Activated CD4-positive, alpha-beta T cell treated with anti-CD3 and anti-CD28 coated beads for 36 hours (primary cell): ENCODE measurements at regions not wholly inside any gene's neighbourhood (a gene's known extent, or its start where the extent isn't known, plus 50 kb on each side); places are given as distances from the start of the nearest gene placed in this dataset.

ENCODE experiments used
- ATAC-seq: fragments of 200-7000 bp; cut with Tn5 transposase; one replicate; pipeline ENCODE4 v1.10.0; 2021; ENCODE audit warnings: mild to moderate bottlenecking, moderate library complexity
- CTCF ChIA-PET: fragments of 350-600 bp; sonication (Branson Sonifier 250); formaldehyde crosslinking; loops from one replicate; lab custom pipeline; 2021; ENCODE audit warnings: antibody characterized with exemption; lab: Charles Lee
- POLR2A ChIA-PET: fragments of 350-600 bp; sonication (Branson Sonifier 250); formaldehyde crosslinking; loops from one replicate; lab custom pipeline; 2021; ENCODE audit warnings: antibody characterized with exemption, inconsistent platforms; lab: Charles Lee
- DNase-seq: peaks from one replicate; pipeline ENCODE4 v3.0.0-alpha.2; 2020
- H3K27ac Mint-ChIP-seq: one replicate; pipeline ENCODE4 v1.8.0; 2021; ENCODE audit warnings: mixed read lengths
- H3K27me3 Mint-ChIP-seq: one replicate; pipeline ENCODE4 v1.8.0; 2021; ENCODE audit warnings: mixed read lengths
- H3K36me3 Mint-ChIP-seq: one replicate; pipeline ENCODE4 v1.8.0; 2021; ENCODE audit warnings: low read depth, mixed read lengths
- H3K4me1 Mint-ChIP-seq: one replicate; pipeline ENCODE4 v1.8.0; 2021; ENCODE audit warnings: mixed read lengths
- H3K4me3 Mint-ChIP-seq: one replicate; pipeline ENCODE4 v1.8.0; 2021; ENCODE audit warnings: mild to moderate bottlenecking, moderate library complexity, mixed read lengths
- H3K9me3 Mint-ChIP-seq: one replicate; pipeline ENCODE4 v1.8.0; 2021; ENCODE audit warnings: low read depth, mixed read lengths
- intact Hi-C, 2 experiments: fragments of 100-400 bp; cut with DNase I in 1 of 2; cut with micrococcal nuclease in 1 of 2; formaldehyde crosslinking; loops; one replicate each; pipeline versions ENCODE4 v1.14.2 to v1.15.1; 2022 to 2024; cut with DNase I, micrococcal nuclease

DNA sequence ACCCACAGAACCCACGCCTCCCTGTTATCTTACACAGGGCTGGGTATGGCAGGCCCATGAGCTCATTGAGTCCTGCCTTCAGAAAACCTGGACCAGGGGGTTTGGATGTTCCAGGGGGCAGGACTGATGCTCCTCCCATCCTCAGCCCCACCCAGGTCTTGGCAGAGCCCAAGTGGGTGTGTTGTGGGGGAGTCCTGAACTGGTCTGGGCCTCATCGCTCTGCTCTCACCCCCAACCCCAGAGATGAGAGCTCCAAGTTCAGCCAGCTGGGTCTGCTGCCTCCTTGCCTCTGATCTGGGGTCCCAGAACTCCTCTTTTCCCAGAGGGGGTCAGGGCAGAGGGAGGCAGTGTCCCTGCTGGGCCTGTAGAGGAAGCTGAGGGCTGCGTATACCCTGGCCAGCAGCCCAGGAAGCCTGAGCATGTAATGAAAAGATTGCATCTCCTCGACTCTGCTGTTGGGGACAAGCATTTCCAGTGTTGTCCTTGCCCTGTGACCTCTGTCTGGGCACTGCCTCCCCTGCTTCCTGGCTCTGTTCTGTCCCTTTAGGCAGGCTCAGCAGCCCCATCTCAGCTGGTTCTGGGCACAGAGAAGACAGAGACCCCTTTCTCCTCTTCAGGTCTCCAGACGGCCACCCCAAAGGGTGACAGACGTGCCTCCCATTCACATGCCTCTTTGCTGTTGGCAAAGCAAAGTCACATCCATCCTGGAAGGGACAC is 54.7 kb upstream of the EPS8L3 start:
- DNase-seq (no peak), ATAC-seq (no peak)
- Mint-ChIP-seq H3K27me3 (no peaks in the 10 kb centered on the region), H3K27ac (no peak overlapping the region), H3K4me3 (no peak overlapping the region), H3K36me3 (no peaks in the 10 kb centered on the region), H3K9me3 (no peaks in the 10 kb centered on the region), H3K4me1 (peaks cover 18% of the 10 kb centered on the region)
- ChIA-PET CTCF (interaction anchor here (0.5 to 1.4 kb wide), 4 partner anchors 17 to 168 kb away, joined by 3 to 4 read pairs (median 3); no protein-coding TSS in a partner anchor), POLR2A (no interaction called here)
- intact Hi-C loops: no loop called here

DNA sequence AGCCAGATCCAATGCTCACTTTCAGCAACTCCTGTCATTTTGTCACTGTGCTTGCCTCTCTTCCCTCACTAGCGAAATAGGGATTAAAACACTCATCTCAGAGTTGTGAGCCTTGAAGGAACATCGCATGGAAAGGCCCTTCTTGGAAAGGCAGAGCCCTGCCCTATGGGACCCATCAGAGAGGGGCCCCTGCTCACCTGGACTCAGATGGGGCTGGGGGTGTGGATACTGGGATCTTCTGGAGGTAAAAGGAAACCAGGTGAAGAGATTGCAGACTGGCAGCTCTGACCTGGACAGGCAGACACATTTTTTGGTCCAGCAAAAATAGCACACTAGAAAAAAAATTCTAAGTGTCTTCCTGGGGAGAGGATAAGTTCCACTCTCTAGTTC is 54.2 kb upstream of the EPS8L3 start:
- CTCF ChIA-PET: interaction anchor here (0.5 kb wide), 1 partner anchor 167 kb away, joined by 3 read pairs; no protein-coding TSS in a partner anchor
- no peaks in the 10 kb centered on the region for H3K9me3 Mint-ChIP-seq
- no peak overlapping the region for H3K27ac Mint-ChIP-seq
- no peaks in the 10 kb centered on the region for H3K27me3 Mint-ChIP-seq
- intact Hi-C loops: loop anchor here in 1 of 2 experiments (2.0 kb wide), 1 partner anchor 25 kb away; no protein-coding TSS in a partner anchor
- POLR2A ChIA-PET: no interaction called here
- no peak for DNase-seq
- no peak for ATAC-seq
- peaks cover 16% of the 10 kb centered on the region for H3K4me1 Mint-ChIP-seq
- H3K4me3 Mint-ChIP-seq: no peak overlapping the region
- no peaks in the 10 kb centered on the region for H3K36me3 Mint-ChIP-seq

DNA sequence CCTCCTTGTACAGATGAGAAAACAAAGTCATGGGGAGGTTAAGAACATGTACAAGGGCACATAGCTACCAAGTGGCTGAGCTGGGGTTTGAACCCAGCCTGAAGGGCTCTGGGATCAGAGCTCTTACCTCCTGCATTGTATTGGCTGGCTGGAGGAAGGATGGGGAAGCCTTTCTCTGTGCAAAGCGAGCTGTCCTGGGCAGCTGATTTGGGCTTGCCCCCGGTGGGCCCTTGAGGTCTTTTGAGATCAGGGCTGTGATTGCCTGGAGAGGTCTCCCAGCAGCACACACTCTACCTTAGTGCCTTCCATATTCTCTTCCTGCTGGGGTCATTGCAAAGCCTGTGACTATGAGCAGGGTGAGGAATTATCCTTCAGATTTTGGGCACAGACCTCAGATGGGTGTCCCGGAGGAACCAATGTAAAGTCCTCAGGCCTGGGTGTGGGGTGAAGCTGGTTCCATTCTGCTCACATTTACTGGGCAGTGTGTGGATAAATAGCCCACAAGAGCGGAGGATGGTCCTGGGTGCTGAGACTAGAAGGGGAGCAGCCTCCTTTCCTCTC is 53.3 kb upstream of the EPS8L3 start:
- no peak overlapping the region for H3K4me3 Mint-ChIP-seq
- H3K36me3 Mint-ChIP-seq: no peaks in the 10 kb centered on the region
- H3K27me3 Mint-ChIP-seq: no peaks in the 10 kb centered on the region
- no peaks in the 10 kb centered on the region for H3K9me3 Mint-ChIP-seq
- ATAC-seq (no peak), DNase-seq (no peak)
- peaks cover 10% of the 10 kb centered on the region for H3K4me1 Mint-ChIP-seq
- ChIA-PET POLR2A (no interaction called here), CTCF (interaction anchor here (0.9 to 1.1 kb wide), 2 partner anchors 10 to 168 kb away, joined by 3 read pairs; partner anchors contain the start of gene AHCYL1)
- H3K27ac Mint-ChIP-seq: no peak overlapping the region
- intact Hi-C loops: loop anchor here in 1 of 2 experiments (2.0 kb wide), 1 partner anchor 24 kb away; no protein-coding TSS in a partner anchor

DNA sequence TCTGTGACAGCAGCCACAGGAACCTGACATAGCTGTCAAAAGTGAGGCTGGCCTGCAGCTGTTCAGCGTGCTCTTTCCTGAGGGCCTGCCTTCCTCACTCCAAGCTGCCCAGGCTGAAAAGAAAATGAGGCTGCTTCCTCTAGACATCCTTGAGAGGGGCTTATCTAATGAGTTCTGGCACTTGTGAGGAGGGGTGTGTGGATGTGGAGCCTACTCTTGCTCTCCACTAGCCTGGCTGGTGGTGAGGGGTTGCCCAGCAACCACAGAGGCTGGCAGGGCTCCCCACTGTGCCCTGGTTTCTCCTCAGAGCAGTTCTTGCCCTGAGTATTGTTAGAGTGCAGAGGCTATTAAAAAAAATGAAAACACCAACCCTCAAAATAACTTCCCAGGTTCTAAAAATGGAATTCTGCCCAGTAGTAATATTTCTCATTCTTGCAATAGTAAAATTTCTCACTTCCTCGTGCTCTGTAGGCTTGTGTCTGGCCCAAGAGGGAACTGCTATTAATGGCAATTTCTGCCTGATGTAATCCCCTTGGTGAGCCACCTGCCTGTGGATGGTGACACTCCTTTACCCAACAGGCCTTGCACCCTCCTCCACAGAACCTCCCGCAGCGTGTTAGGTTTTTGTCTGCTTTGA is 52.6 kb upstream of the EPS8L3 start:
- POLR2A ChIA-PET: no interaction called here
- Mint-ChIP-seq H3K9me3 (no peaks in the 10 kb centered on the region), H3K27me3 (no peaks in the 10 kb centered on the region), H3K36me3 (no peaks in the 10 kb centered on the region), H3K4me3 (no peak overlapping the region), H3K4me1 (peaks cover 5% of the 10 kb centered on the region), H3K27ac (no peak overlapping the region)
- no peak for ATAC-seq
- CTCF ChIA-PET: interaction anchor here (0.9 to 1.1 kb wide), 2 partner anchors 9 to 168 kb away, joined by 3 read pairs; partner anchors contain the start of gene AHCYL1
- intact Hi-C loops: loop anchor here in 1 of 2 experiments (2.0 kb wide), 1 partner anchor 23 kb away; no protein-coding TSS in a partner anchor
- no peak for DNase-seq

DNA sequence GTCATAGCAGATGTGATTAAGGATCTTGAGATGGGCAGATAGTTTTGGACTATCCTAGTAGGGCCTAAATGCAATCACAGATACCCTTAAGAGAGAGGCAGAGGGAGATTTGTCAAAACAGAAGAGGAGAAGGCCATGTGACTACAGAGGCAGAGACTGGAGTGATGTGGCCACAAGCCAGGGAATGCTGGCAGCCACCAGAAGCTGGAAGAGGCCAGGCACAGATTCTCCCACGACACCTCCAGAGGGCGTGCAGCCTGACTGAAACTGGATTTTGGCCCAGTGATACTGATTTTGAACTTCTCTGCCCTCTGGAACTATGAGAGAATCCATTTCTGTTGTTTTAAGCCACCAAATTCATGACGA is 52.1 kb upstream of the EPS8L3 start:
- H3K9me3 Mint-ChIP-seq: no peaks in the 10 kb centered on the region
- CTCF ChIA-PET: interaction anchor here (1.1 kb wide), 1 partner anchor 9 kb away, joined by 3 read pairs; no protein-coding TSS in a partner anchor
- POLR2A ChIA-PET: no interaction called here
- H3K4me3 Mint-ChIP-seq: no peak overlapping the region
- no peak for ATAC-seq
- no peaks in the 10 kb centered on the region for H3K36me3 Mint-ChIP-seq
- H3K27ac Mint-ChIP-seq: no peak overlapping the region
- no peak for DNase-seq
- intact Hi-C loops: loop anchor here in 1 of 2 experiments (2.0 kb wide), 1 partner anchor 23 kb away; no protein-coding TSS in a partner anchor
- H3K4me1 Mint-ChIP-seq: no peaks in the 10 kb centered on the region
- no peaks in the 10 kb centered on the region for H3K27me3 Mint-ChIP-seq

DNA sequence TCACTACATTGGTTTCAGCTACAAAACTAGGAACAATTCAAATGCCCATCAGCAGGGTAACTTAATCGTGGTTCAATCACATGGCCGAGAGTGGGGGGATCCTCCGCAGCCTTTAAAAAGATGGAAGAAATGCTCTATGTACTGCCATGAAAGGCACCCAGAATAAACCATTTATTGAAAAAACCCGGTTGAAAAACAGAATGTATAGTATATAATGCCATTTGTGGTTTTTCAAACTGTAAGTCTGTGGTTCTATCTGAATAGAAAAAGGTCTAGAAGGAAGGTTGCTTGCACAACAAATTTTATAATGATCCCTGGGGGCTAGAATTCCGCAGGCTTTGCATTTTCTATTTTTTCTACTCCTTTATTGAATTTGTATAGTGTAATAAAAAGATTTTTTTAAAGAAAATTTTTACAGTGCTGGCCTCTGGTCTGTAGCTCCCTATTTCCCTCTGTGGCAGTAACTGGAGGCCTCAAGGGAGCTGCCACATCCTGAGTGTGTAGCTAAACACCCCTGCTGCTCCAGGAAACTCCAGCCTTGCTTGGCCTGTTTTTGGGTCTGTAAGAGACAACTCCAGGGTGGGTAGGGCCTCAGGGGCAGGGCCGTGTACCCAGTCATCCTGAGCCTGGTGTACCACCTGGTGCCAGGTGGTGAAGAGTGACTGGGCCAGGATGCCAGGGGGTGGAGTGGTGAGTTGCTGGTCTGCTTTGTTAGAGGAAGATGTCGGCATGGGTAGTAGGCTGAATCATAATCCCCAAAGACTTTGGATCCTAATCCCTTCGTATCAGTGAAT is 51.5 kb upstream of the EPS8L3 start:
- H3K9me3 Mint-ChIP-seq: no peaks in the 10 kb centered on the region
- no peaks in the 10 kb centered on the region for H3K4me1 Mint-ChIP-seq
- DNase-seq (no peak), ATAC-seq (no peak)
- no peak overlapping the region for H3K4me3 Mint-ChIP-seq
- no peaks in the 10 kb centered on the region for H3K36me3 Mint-ChIP-seq
- CTCF ChIA-PET: interaction anchor here (0.9 kb wide), 1 partner anchor 11 kb away, joined by 4 read pairs; no protein-coding TSS in a partner anchor
- no peak overlapping the region for H3K27ac Mint-ChIP-seq
- intact Hi-C loops: no loop called here
- no peaks in the 10 kb centered on the region for H3K27me3 Mint-ChIP-seq
- POLR2A ChIA-PET: no interaction called here

DNA sequence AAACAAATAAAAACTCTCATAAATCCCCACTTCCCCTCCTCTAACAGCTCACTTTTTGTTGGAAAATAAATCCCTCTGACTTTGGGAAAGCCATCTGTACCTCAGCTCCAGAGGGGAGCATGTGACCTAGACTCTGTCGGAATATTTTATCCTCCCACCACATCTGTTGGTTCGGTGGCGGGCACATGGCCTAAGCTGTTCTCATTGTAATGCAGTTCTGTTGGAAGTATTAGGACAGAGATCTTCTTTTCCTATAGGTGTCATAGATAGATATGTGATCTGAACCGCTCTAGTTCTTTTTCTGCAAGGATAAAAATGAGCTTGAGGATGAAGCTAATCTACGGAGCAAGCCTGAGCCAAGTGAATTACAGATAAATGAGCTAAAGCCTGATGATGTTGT is 50.5 kb upstream of the EPS8L3 start:
- ATAC-seq (no peak), DNase-seq (no peak)
- Mint-ChIP-seq H3K4me1 (no peaks in the 10 kb centered on the region), H3K27ac (no peak overlapping the region), H3K9me3 (no peaks in the 10 kb centered on the region), H3K4me3 (no peak overlapping the region), H3K27me3 (no peaks in the 10 kb centered on the region), H3K36me3 (no peaks in the 10 kb centered on the region)
- intact Hi-C loops: no loop called here
- CTCF ChIA-PET: interaction anchor here (0.7 to 1.2 kb wide), 4 partner anchors 9 to 72 kb away, joined by 3 to 4 read pairs (median 4); no protein-coding TSS in a partner anchor
- POLR2A ChIA-PET: no interaction called here
